ENCODE measurements at regions not wholly inside any gene's neighbourhood (a gene's known extent, or its start where the extent isn't known, plus 50 kb on each side); places are given as distances from the start of the nearest gene placed in this dataset.

- Mint-ChIP-seq H3K27ac (no peak overlapping the region), H3K4me3 (no peak overlapping the region), H3K36me3 (ENCODE audit: low read depth) (no peaks in the 10 kb centered on the region), H3K27me3 (no peaks in the 10 kb centered on the region), H3K4me1 (ENCODE audit: low read depth) (no peaks in the 10 kb centered on the region), H3K9me3 (no peaks in the 10 kb centered on the region)
Observed at GRCh38 chr9:115912086-115912485, 241.5 kb upstream of the PAPPA start.

GRCh38 chr9:115913696-115914095 is 239.9 kb upstream of the PAPPA start:
- H3K4me1 Mint-ChIP-seq (ENCODE audit: low read depth) = no peaks in the 10 kb centered on the region
- H3K36me3 Mint-ChIP-seq (ENCODE audit: low read depth) = no peaks in the 10 kb centered on the region
- no peaks in the 10 kb centered on the region for H3K27me3 Mint-ChIP-seq
- H3K27ac Mint-ChIP-seq = no peak overlapping the region
- no peak overlapping the region for H3K4me3 Mint-ChIP-seq
- no peaks in the 10 kb centered on the region for H3K9me3 Mint-ChIP-seq

- Mint-ChIP-seq H3K27ac (no peak overlapping the region), H3K36me3 (ENCODE audit: low read depth) (no peaks in the 10 kb centered on the region), H3K9me3 (no peaks in the 10 kb centered on the region), H3K4me1 (ENCODE audit: low read depth) (no peaks in the 10 kb centered on the region), H3K27me3 (no peaks in the 10 kb centered on the region), H3K4me3 (no peak overlapping the region)
Observed at GRCh38 chr9:115914291-115914690, 239.3 kb upstream of the PAPPA start.

- Mint-ChIP-seq H3K4me3 (no peak overlapping the region), H3K9me3 (peaks cover 7% of the 10 kb centered on the region), H3K27me3 (no peaks in the 10 kb centered on the region), H3K4me1 (ENCODE audit: low read depth) (no peaks in the 10 kb centered on the region), H3K27ac (no peak overlapping the region), H3K36me3 (ENCODE audit: low read depth) (no peaks in the 10 kb centered on the region)
Observed at GRCh38 chr9:115921301-115921700, 232.3 kb upstream of the PAPPA start.

- H3K27ac Mint-ChIP-seq = no peak overlapping the region
- no peak overlapping the region for H3K4me3 Mint-ChIP-seq
- H3K4me1 Mint-ChIP-seq (ENCODE audit: low read depth) = no peaks in the 10 kb centered on the region
- no peaks in the 10 kb centered on the region for H3K36me3 Mint-ChIP-seq (ENCODE audit: low read depth)
- H3K27me3 Mint-ChIP-seq = no peaks in the 10 kb centered on the region
- H3K9me3 Mint-ChIP-seq = peaks cover 15% of the 10 kb centered on the region
Observed at GRCh38 chr9:115922444-115922843, 231.1 kb upstream of the PAPPA start.

GRCh38 chr9:115923410-115923809 is 230.2 kb upstream of the PAPPA start:
- Mint-ChIP-seq H3K9me3 (peaks cover 16% of the 10 kb centered on the region), H3K27me3 (no peaks in the 10 kb centered on the region), H3K27ac (no peak overlapping the region), H3K36me3 (ENCODE audit: low read depth) (no peaks in the 10 kb centered on the region), H3K4me1 (ENCODE audit: low read depth) (no peaks in the 10 kb centered on the region), H3K4me3 (no peak overlapping the region)

GRCh38 chr9:115923903-115924668 is 229.5 kb upstream of the PAPPA start:
- H3K4me1 Mint-ChIP-seq (ENCODE audit: low read depth) = no peaks in the 10 kb centered on the region
- H3K9me3 Mint-ChIP-seq = peaks cover 16% of the 10 kb centered on the region
- no peaks in the 10 kb centered on the region for H3K36me3 Mint-ChIP-seq (ENCODE audit: low read depth)
- H3K27ac Mint-ChIP-seq = no peak overlapping the region
- no peaks in the 10 kb centered on the region for H3K27me3 Mint-ChIP-seq
- H3K4me3 Mint-ChIP-seq = no peak overlapping the region

- no peaks in the 10 kb centered on the region for H3K27me3 Mint-ChIP-seq
- H3K27ac Mint-ChIP-seq = no peak overlapping the region
- peaks cover 16% of the 10 kb centered on the region for H3K9me3 Mint-ChIP-seq
- no peaks in the 10 kb centered on the region for H3K36me3 Mint-ChIP-seq (ENCODE audit: low read depth)
- H3K4me1 Mint-ChIP-seq (ENCODE audit: low read depth) = no peaks in the 10 kb centered on the region
- H3K4me3 Mint-ChIP-seq = no peak overlapping the region
Observed at GRCh38 chr9:115924669-115924987, 229.0 kb upstream of the PAPPA start.

GRCh38 chr9:115925424-115925823 is 228.2 kb upstream of the PAPPA start:
- no peak overlapping the region for H3K4me3 Mint-ChIP-seq
- H3K27me3 Mint-ChIP-seq = no peaks in the 10 kb centered on the region
- H3K36me3 Mint-ChIP-seq (ENCODE audit: low read depth) = no peaks in the 10 kb centered on the region
- no peaks in the 10 kb centered on the region for H3K4me1 Mint-ChIP-seq (ENCODE audit: low read depth)
- peaks cover 18% of the 10 kb centered on the region for H3K9me3 Mint-ChIP-seq
- H3K27ac Mint-ChIP-seq = no peak overlapping the region

- Mint-ChIP-seq H3K4me3 (no peak overlapping the region), H3K36me3 (ENCODE audit: low read depth) (no peaks in the 10 kb centered on the region), H3K4me1 (ENCODE audit: low read depth) (no peaks in the 10 kb centered on the region), H3K27me3 (no peaks in the 10 kb centered on the region), H3K9me3 (peaks cover 22% of the 10 kb centered on the region), H3K27ac (no peak overlapping the region)
Observed at GRCh38 chr9:115930472-115930871, 223.1 kb upstream of the PAPPA start.

- H3K27ac Mint-ChIP-seq = no peak overlapping the region
- H3K36me3 Mint-ChIP-seq (ENCODE audit: low read depth) = no peaks in the 10 kb centered on the region
- H3K27me3 Mint-ChIP-seq = no peaks in the 10 kb centered on the region
- H3K4me3 Mint-ChIP-seq = no peak overlapping the region
- no peaks in the 10 kb centered on the region for H3K4me1 Mint-ChIP-seq (ENCODE audit: low read depth)
- peaks cover 10% of the 10 kb centered on the region for H3K9me3 Mint-ChIP-seq
Observed at GRCh38 chr9:115938479-115938878, 215.1 kb upstream of the PAPPA start.

- Mint-ChIP-seq H3K4me1 (ENCODE audit: low read depth) (no peaks in the 10 kb centered on the region), H3K36me3 (ENCODE audit: low read depth) (no peaks in the 10 kb centered on the region), H3K4me3 (no peak overlapping the region), H3K27ac (no peak overlapping the region), H3K9me3 (peaks cover 10% of the 10 kb centered on the region), H3K27me3 (no peaks in the 10 kb centered on the region)
Observed at GRCh38 chr9:115939065-115939765, 214.4 kb upstream of the PAPPA start.

- no peak overlapping the region for H3K27ac Mint-ChIP-seq
- H3K4me3 Mint-ChIP-seq = no peak overlapping the region
- no peaks in the 10 kb centered on the region for H3K4me1 Mint-ChIP-seq (ENCODE audit: low read depth)
- H3K36me3 Mint-ChIP-seq (ENCODE audit: low read depth) = no peaks in the 10 kb centered on the region
- H3K27me3 Mint-ChIP-seq = no peaks in the 10 kb centered on the region
- peaks cover 10% of the 10 kb centered on the region for H3K9me3 Mint-ChIP-seq
Observed at GRCh38 chr9:115941561-115942315, 211.9 kb upstream of the PAPPA start.

- Mint-ChIP-seq H3K9me3 (peaks cover 15% of the 10 kb centered on the region), H3K36me3 (ENCODE audit: low read depth) (no peaks in the 10 kb centered on the region), H3K4me1 (ENCODE audit: low read depth) (no peaks in the 10 kb centered on the region), H3K4me3 (no peak overlapping the region), H3K27me3 (no peaks in the 10 kb centered on the region), H3K27ac (no peak overlapping the region)
Observed at GRCh38 chr9:115943431-115944165, 210.0 kb upstream of the PAPPA start.

Data from stimulated activated naive CD8-positive, alpha-beta T cell treated with anti-CD3 and anti-CD28 coated beads, Interleukin-15, Interleukin-2, amounts not matched to agents 100 ng/mL and 50 ng/mL, for 24 hours (primary cell).